GM19240 (cell line): ENCODE measurements at regions not wholly inside any gene's neighbourhood (a gene's known extent, or its start where the extent isn't known, plus 50 kb on each side); places are given as distances from the start of the nearest gene placed in this dataset.

Experiments used
- DNase-seq: peaks from one replicate; pipeline ENCODE4 v3.0.0; 2011; ENCODE audit warnings: low spot score; ENCODE audit not compliant: insufficient read length

DNA sequence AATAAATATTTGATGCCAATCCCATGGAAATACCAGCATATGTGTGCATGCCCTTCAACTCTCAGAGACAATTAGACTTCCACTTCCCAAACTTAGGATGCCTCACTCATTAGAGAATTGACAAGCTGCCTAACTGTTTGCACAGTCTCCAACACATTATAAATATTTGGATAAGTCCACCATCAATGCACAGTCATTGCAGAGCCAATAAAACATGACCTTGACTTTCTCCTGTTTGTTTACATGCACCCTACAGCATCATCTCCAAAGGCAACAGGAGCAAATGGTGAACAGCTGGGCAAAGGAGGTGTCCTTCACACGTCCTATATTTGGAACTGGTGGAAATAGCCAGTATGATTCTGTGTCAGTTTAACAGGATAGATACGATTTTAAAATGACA lies 804.4 kb upstream of the RBFOX1 start:
- DNase-seq, result no peak

DNA sequence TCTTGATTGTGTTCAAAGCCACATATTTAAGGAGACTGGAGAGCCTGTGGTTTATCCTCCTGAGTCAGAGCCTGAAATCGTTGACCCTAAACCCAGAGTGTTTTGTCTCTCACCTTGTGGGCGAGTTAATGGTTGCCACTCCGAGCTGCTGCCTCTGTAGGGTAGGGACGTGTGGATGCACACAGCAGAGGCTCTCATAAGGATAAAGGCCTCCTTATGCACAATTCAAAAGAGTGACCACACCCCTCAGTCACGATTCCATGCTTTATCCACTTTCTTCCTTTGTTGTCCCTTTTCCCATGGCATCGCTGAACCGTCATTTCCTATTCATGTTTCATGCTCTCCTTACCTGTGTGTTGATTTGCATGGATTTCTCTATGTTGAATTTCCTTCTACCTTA lies 805.0 kb upstream of the RBFOX1 start:
- no peak for DNase-seq

DNA sequence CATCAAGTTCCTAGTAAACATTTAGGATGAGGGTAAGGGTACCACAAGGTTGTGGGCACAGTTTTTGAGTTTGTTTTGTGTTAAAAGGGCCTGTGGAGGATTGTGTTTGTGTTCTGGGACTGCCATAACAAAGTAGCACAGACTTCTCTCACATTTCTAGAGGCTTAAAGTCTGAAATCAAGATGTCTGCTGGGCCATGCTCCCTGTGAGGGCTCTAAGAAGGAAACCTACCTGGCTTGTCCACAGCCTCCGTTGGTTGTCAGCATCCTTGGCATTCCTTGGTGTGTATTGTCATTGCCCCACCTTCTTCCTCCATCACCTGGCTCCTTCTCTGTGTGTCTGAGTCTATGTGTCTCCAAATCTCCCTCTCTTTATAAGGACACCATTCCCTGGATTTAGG lies 808.1 kb upstream of the RBFOX1 start:
- DNase-seq, result no peak

DNA sequence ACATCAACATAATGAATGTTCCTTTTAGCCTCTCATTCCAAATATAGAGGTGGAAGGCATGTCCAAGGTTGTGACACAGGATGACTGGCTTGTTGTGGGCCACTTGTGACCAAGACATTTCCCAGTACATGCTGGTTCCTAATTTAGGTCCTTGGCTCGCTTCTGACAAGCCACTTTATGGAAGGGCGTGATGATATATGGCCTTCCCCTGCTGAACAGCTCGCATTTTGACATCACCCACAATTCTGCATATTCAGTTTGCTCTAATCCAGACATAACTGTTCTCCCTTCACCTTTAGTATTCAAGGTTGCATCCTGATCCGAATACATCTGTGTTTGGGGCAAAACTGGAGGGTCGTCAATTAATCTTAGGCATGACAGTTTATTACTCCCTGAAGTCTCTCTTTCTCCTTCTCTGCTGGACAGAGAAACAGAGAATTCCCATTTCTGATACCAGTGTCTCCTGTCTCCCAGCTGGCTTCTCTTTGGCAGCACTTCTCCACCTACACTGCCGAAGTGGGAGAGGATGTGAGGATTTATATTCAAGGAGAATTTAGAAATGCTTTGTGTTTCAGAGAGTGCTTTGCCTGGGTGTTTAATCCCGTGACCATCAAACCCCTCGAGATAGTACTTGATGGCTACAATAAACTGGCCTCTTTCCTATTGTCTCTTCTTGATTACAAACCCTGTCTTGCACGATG lies 815.5 kb upstream of the RBFOX1 start:
- no peak for DNase-seq

DNA sequence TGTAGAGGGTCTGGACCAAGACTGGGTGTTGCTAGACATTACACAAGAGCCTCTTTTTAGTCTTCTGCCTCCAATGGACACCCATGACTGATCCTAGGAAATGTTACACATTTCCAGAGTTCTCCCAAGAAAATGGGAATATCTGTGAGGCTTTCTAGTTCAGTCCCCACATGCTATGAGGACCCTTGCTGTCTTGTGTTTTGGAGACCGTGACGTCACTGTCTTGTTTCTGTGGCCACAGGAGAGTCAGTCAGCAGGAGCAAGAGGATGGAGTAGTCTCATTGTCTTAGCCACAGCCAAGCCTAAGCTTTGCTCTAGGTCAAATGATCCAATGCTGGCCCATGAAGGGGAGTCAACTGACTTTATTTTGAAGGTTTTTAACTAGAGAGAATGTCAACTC lies 820.1 kb upstream of the RBFOX1 start:
- DNase-seq, result no peak

DNA sequence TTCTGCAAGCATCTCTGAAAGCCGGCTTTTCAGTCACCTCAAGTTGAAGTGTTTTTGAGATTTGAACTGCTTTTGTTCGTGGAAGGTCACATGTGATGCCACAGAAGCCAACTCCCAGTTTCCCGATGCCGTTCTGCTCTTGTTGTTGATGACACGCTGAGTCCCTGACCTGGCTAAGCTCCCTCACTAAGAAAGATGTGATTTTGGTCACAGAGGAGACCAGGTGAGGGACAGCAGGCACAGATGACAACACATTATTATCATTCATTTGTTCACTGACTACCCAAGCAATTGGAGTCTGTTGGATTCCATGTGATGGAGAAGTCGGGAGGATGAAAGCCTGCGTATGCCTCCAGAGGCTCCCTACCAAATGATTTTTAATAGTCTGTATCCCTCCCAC lies 822.4 kb upstream of the RBFOX1 start:
- no peak for DNase-seq

DNA sequence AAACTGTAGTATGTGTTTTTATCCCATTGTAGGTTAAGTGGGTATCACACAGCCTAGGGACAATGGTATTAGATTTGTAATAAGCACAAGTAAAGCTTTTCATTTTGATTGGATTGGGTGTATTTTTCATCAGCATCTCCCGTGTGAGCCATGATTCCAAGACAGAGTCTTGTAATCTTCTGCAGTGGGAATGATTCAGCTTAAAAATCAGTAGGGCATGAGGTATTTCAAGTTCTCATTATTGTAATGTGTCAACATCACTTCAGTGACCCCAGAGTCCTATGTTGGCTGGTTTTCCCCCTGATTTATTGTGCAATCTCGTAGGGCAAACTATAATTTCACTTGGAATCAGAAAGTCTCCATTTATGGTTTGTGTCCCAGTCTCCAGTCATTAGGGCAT lies 833.2 kb upstream of the RBFOX1 start:
- no peak for DNase-seq

DNA sequence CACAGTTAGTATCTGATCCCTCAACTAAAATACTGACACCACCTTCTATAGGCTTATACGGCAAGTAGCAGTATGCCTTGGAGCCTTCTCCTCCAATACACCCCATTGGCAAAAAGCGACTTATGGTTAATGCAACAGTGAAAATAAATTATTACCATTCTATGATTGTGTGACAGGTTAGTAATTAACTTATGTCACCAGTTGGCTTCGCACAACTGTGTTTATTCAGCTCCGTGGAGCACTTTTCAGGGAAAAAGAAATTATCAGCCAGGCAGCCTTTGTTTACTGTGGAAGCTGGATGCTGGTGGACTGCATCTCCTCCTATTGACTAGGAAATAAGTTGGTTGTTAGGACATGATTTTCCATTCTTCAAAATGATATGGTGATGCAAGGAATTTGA lies 833.8 kb upstream of the RBFOX1 start:
- DNase-seq, result no peak

DNA sequence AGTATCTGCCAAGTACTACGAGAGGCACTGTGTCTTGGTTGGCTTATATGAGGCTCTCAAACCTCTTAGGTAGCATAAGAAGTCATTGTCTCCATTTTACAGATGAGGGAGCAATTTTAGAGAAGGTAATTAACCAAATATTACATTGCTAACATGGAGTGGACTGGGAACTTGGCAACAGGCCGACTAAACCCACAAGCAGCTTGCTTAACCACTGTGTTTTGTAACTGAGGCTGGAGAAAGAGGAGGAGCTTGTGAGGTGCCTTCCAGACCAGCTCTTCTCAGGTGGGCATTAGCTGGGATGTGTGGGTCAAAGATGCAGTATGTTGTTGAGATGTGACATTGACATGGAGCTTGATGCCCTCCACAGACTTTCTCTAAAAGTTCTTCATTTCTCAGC lies 835.6 kb upstream of the RBFOX1 start:
- no peak for DNase-seq

DNA sequence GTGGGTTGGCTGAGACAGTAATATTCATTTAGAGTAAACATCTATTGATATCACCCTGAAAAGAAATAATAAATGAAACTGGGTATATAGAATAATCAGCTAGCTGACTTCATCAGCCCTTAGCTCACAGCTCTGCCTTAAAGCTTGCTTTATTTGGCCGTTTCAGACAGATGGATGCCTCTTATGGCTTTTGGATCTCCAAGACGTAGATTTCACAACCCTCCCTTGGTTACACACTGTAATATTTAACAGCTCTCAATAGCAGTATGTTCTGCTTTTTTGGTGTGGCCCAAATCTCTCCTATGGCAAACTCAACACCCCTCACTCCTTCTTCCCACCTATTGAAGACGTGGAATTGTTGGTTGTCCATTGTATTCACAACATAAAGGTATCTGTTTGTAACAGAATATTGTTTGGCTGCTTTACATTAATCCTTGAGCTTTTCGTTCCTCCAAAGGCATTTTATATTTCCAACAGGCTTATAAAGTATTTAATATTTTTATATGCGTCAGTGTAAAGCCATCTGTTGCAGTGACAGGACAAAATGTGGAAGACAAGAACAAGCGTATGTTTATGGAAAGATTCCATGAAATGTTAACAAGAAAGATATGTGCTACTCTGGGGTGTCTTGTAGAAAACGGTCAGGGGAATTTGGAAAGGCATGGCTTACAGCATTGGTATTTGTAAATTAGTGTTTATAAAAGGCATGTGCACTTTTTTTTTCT lies 837.0 kb upstream of the RBFOX1 start:
- no peak for DNase-seq

DNA sequence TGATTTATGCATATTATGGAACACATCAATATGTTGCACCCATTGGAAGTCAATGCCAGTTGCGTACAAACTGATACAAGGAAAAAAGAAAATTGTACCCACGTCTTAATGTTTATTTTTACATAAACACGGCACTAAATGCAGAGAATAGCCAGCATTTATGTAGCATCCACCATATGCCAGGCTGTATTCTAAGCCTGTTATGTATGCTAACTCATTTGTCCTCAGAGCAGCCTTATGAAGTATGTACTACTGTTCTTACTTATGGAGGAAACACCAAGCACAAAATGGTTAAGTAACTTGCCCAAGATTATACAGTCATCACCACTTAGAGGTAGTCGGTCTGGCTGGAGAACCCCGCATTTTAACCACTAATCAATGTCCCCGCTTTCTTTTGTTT lies 837.9 kb upstream of the RBFOX1 start:
- no peak for DNase-seq

DNA sequence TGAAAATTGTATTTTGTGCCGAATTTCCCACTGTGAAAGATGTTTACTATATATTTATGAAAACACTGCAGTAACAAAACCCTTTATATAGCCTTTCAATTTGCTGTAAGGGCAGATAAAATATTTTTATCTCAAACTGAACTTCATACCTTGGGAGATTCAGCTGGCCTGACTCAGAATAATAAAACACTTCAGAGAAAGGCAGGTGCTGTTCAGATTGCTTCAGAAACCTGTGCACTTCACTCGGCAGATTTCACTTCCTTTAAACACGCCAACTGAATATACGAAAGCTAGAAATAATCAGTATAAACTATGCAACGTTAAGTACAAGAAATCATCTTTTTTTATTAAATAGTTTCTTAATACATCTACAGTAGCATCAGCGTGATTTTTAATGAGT lies 839.1 kb upstream of the RBFOX1 start:
- DNase-seq, result no peak

DNA sequence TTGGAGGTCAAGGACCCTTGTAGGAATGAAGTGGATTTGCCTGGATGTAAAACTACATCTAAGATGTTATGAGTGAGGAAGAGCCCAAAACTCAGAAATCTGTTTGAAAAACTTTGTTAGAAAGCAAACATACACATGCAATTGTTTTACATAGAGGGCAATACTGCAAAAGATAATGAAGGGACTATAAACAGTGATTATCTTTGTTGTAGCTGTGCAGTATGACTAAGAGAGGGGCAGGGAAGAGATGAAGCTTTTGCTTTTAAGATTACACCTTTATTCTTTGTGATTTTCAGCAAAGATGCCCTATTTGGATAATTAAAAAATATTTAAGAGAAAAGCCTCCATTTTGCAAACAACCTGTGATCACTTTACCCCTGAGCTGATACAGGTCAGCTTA lies 839.9 kb upstream of the RBFOX1 start:
- no peak for DNase-seq

DNA sequence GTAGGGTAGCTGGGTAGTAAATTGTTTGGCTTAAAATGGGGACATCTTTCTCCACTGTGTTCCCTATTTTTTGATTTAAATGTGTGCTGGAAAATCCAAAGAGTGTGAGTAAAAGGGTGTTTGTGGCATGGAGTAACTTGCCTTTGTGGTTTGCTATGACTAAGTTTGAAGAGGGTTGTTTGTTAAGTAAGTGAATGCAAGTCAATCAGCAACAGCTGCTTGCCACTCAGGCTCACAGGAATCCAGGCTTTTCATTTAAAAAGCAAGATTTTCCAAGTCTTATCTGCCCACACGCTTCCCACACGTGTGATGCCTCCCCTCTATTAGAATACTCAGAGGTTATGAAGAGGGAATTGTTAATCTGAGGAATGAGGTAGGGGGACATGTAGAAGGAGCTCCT lies 847.7 kb upstream of the RBFOX1 start:
- DNase-seq, result no peak

DNA sequence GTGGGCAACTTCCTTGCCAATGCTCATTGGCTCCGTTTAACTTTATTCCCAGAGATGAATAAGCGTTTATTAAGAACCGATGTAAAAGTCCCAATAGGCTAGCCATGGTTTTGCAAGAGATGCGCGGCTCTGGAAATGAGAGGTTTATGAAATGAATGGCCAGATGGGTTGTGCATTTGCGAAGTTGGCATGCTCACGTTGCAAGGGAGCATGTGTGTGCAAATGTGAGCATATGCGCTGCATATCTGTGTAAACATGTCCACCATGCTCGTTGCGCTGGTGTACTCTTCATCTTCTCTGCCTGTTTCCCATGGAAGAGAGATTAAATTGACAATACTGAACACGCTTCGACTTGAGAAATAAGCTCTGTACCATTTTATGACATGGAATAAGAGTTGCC lies 848.6 kb upstream of the RBFOX1 start:
- DNase-seq, result no peak

DNA sequence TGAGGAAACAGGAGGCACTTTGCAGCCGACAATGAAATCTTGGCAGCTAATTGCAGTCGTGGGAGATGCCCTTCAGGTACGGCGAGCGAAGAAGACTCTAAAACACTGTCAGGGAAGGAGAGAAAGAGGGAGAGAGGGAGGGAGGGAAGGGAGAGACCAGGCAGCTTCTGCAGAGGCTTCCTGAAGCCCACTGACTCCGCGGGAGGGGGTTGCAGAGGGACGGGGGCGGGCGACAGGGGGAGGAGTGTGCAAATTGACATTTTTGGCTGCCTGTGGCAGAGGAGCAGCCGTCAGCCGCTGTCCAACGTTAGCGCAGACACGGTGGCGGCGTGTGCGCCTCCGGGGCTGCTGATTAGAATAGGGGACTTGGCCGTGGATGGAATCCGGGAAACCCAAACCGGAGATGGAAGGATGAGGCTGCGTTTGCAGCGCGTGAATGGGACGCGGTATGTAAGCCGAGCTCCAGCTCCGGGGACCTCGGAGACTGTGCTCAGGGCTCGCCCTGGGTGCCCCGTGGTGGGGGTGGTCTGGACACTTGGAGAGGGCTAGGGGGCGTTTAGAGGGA lies 849.1 kb upstream of the RBFOX1 start:
- DNase-seq, result no peak

DNA sequence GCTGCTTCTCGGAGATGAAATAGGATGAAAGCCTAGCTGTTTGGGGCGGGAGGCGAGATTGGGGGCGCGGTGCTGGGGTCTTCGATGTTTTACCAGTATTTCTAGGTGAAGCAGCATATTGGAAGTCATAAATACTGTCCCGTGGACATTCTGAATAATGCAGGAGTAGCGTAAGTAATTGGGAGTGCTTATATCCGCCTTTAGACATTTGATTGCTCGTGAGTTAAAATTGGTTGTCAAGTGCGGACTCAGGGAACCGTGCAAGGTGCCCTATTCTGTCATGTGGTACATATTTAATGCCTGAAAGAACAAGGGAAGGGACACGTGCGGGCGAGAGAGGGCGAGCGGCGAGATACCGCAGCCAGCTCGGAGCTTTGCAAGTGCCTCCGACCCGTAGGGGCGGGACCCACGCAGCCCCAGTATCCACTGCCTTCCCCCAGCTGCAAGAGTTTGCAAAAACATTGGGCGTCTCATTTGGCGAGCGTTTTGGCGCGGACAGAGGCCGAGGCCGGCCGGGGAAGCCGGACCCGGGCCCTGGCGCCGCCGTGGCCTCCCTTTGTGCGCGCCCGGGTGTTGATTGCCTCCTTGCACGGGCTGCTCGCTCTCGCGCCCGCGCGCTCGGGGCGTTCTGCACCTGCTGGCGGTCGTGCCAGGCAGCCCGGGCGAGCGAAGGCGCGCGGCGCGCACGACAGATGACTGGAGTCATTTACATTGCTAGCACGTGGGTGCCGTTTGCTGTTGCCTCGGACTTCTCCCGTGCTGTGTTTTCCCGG lies 849.8 kb upstream of the RBFOX1 start:
- no peak for DNase-seq

DNA sequence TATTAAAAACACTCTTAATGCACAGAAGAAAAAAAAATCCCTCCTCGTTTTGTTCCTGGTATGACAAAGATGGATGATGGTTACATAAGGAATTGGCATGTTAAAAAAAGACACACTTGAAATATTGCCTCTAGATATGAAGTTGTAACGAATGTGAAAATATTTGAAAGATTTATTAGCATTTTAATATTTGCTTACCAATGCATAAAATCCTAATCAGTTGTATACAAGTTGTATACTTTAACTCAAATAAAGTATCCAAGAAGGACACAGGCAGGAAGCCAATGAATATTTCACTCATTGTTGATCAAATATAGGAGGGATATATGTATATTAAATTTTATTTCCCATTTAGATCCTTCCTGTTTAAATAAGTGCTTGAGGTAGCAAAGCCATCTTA lies 850.8 kb upstream of the RBFOX1 start:
- no peak for DNase-seq

DNA sequence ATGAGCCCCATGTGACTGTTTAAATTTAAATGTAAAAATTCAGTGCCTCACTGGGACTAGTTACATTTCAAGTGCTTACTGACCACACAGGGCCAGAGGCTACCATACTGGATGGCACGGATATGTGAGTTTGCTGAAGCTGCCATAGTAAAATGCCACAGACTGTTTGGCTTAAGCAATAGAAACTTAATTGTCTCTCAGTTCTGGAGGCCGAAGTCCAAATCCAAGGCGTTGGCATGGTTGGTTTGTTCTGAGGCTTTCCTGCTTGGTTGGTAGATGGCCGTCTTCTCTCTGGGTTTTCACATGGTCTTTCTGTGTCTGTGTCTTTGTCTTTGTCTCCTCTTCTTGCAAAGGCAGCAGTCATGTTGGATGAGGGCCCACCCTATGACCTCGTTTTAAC lies 878.9 kb upstream of the RBFOX1 start:
- DNase-seq, result no peak

DNA sequence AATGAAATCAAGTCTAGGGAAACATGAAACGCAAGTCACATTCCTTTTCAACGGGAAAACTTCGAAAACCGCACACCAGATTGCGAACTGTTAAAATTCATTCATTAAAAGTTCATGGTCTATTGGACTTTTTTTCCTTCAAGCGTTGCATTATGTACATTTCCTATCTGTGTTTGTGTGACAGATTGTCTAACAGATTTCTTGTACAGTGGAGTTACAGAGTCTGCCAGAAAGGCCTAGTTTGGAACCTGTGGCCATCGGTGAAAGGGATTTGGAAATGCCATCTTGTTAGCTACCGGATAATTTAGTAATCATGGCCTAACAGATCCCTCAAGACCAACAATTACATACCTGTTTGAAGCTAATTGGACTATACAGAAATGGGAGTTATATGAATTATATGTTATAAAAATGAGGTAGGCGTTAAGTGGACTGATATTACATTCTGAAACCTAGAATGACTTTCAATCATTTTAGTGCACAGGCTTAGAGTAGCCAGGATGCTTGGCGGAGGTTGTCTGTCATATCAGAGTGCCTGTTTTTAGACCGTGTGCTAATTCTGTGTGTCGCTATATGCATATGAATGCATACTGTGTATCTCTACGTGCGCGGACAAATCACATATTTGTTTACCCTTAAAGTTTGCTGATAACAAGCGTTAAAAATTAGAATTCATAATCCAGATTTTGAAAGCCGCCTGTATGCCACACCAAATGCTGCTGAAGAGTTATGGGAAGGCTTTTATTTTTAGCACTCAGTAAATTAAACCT lies 885.4 kb upstream of the RBFOX1 start:
- DNase-seq, result no peak

DNA sequence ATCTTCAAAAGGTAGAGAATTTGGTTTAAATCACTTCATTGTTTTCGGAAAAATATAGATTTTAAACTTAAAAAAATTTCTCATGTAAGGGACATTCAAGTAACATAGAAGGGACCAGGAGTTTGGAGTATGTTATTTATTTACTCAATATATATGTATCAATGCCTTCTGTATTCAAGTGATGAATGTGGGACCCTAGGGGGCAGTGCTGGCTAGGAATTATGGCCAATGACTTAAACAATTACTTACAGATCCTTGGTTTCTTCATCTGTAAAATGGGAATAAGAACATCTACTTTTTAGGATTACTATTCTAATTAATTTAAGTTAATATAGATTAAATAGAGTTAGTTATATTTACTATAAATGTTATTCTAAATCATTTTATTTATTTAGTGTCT lies 886.3 kb upstream of the RBFOX1 start:
- no peak for DNase-seq

DNA sequence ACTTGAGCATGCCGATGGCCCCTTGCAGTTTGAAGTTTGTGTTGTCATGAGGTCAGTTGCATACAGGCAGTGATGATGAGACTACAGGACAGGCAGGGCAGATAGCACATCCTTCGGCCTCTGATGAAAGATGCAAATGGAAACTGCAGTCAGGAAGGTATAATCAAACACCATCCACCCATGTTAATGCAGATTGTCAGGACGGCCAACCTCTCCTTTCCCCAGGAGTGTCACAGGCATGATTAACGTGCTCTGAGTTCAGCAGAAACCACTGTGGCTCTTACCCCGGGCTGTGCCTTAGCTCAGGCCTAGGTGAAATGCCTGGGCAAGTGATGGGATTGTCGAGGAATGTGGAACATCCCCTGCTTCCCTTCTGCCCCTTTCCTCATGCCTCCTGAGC lies 893.5 kb upstream of the RBFOX1 start:
- DNase-seq, result no peak
